CD4-positive, alpha-beta memory T cell (primary cell): ENCODE measurements at regions not wholly inside any gene's neighbourhood (a gene's known extent, or its start where the extent isn't known, plus 50 kb on each side); places are given as distances from the start of the nearest gene placed in this dataset.

ENCODE experiments used
- CTCF ChIA-PET: fragments of 350-600 bp; sonication (Branson Sonifier 250); formaldehyde crosslinking; loops from one replicate; lab custom pipeline; 2021; ENCODE audit warnings: inconsistent platforms; ENCODE audit not compliant: partially characterized antibody; lab: Charles Lee
- POLR2A ChIA-PET: fragments of 350-600 bp; sonication (Branson Sonifier 250); formaldehyde crosslinking; loops from one replicate; lab custom pipeline; 2021; ENCODE audit not compliant: partially characterized antibody; lab: Charles Lee
- DNase-seq, 5 donors: peaks; one replicate each; pipeline versions ENCODE4 v3.0.0 to v3.0.0-alpha.2; 2020 to 2022; ENCODE audit warnings: mixed read lengths in 1 of 5
- H3K27ac ChIP-seq: one replicate; pipeline ENCODE4 v1.7.0; 2013; ENCODE audit warnings: low read depth, low read length
- H3K27me3 ChIP-seq: 2 replicates; pipeline ENCODE4 v1.7.0; 2013; ENCODE audit warnings: mild to moderate bottlenecking, low read length, moderate library complexity; ENCODE audit not compliant: insufficient read depth
- H3K36me3 ChIP-seq: 2 replicates; pipeline ENCODE4 v1.7.0; 2013; ENCODE audit warnings: mild to moderate bottlenecking, low read length, moderate library complexity; ENCODE audit not compliant: insufficient read depth
- H3K4me1 ChIP-seq: 2 replicates; pipeline ENCODE4 v1.7.0; 2013; ENCODE audit warnings: mild to moderate bottlenecking, low read length, moderate library complexity; ENCODE audit not compliant: insufficient read depth
- H3K4me3 ChIP-seq, 2 donors: one replicate each; pipeline ENCODE4 v1.7.0; 2013; ENCODE audit warnings: low read length in 2 of 2, mild to moderate bottlenecking in 1 of 2
- H3K9me3 ChIP-seq, 2 donors: one replicate each; pipeline ENCODE4 v1.7.0; 2013; ENCODE audit warnings: low read length in 2 of 2, control low read depth in 1 of 2; ENCODE audit not compliant: control insufficient read depth in 1 of 2
- H3K27ac Mint-ChIP-seq, 7 donors: one replicate each; pipeline ENCODE4 v1.8.0; 2020 to 2021; ENCODE audit warnings: mixed read lengths in 7 of 7, mild to moderate bottlenecking in 6 of 7, inconsistent platforms in 3 of 7, moderate library complexity in 3 of 7
- H3K27me3 Mint-ChIP-seq, 2 donors: one replicate each; pipeline ENCODE4 v1.8.0; 2020 to 2021; ENCODE audit warnings: mixed read lengths in 2 of 2
- H3K36me3 Mint-ChIP-seq, 2 donors: one replicate each; pipeline ENCODE4 v1.8.0; 2020 to 2021; ENCODE audit warnings: mixed read lengths in 2 of 2, inconsistent platforms in 1 of 2, mild to moderate bottlenecking in 1 of 2
- H3K4me1 Mint-ChIP-seq, 4 donors: one replicate each; pipeline ENCODE4 v1.8.0; 2020 to 2021; ENCODE audit warnings: mixed read lengths in 4 of 4, mild to moderate bottlenecking in 1 of 4
- H3K4me3 Mint-ChIP-seq, 8 donors: one replicate each; pipeline ENCODE4 v1.8.0; 2020 to 2021; ENCODE audit warnings: mixed read lengths in 8 of 8, mild to moderate bottlenecking in 7 of 8, moderate library complexity in 6 of 8, inconsistent platforms in 3 of 8
- H3K9me3 Mint-ChIP-seq, 8 donors: one replicate each; pipeline ENCODE4 v1.8.0; 2020 to 2021; ENCODE audit warnings: mixed read lengths in 8 of 8, mild to moderate bottlenecking in 5 of 8, inconsistent platforms in 3 of 8, moderate library complexity in 1 of 8
- intact Hi-C: fragments of 100-400 bp; cut with micrococcal nuclease; formaldehyde crosslinking; loops from one replicate; pipeline ENCODE4 v1.15.1; 2023

DNA sequence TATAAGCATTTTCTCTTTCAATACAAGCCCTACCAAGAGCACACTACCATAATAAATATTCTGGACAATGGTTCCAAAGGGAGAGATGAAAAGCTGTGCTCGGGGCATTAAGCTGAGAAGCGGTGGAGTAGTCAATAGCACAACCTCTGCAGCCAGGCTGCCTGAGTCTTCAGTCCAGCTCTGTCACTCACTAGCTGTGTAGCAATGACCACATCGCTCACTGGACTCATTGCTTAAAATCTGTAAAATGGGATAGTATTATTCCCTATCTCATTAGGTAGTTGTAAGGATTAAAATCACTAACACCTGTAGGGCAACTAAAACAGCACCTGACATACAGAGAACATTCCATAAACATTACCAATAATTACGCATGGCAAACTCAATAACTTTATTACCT lies 199.9 kb upstream of the KLF14 start:
- no peak overlapping the region for H3K4me3 ChIP-seq
- peaks cover 11% of the 10 kb centered on the region for H3K36me3 ChIP-seq
- no peak for DNase-seq
- H3K27me3 Mint-ChIP-seq, result no peaks in the 10 kb centered on the region
- peak overlapping the region in 5 of 7 donors; percentile 66 to 82 (median 77) for H3K27ac Mint-ChIP-seq
- ChIA-PET POLR2A (interaction anchor here (1.5 kb wide), 1 partner anchor 29 kb away, joined by 3 read pairs; no protein-coding TSS in a partner anchor), CTCF (interaction anchor here (0.6 to 1.0 kb wide), 4 partner anchors 36 to 48 kb away, joined by 3 read pairs; no protein-coding TSS in a partner anchor)
- H3K9me3 ChIP-seq, result no peaks in the 10 kb centered on the region
- peaks cover 67 to 96% (median 82%) of the 10 kb centered on the region in 4 donors for H3K4me1 Mint-ChIP-seq
- peaks cover 0 to 1% (median 0%) of the 10 kb centered on the region in 8 donors for H3K9me3 Mint-ChIP-seq
- peak overlapping the region in 4 of 8 donors; percentile 3 to 64 (median 14) for H3K4me3 Mint-ChIP-seq
- H3K27ac ChIP-seq, result no peak overlapping the region
- intact Hi-C loops, result no loop called here
- H3K27me3 ChIP-seq, result no peaks in the 10 kb centered on the region
- peaks cover 42 to 68% of the 10 kb centered on the region in 2 donors for H3K36me3 Mint-ChIP-seq
- peaks cover 100% of the 10 kb centered on the region for H3K4me1 ChIP-seq

DNA sequence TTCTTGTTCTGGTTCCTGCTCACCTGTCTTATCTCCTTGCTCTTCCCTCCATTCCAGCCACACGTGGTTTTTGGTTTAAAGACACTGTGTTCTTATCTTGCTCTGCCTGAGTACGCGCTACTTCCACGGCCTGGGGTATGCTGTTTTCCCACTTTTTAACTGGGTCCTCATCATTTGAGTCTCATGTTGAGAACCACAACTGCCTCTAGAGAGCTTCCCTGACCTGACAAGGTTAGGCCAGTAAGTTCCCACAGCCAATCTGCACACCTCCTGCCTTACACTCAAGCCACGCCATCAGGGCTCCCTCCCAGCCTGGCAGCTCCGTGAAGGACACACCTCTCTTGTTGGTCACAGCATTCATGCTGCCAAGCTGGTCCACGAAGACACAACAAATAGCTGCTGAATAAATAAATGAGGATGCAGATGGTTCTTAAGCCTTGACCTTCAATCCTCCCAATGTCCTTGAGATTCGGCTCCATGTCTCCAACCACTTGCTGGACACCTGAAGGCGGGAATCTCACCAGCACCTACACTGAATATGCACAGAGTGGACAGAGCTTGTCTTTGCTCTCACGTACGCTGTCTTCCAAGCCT lies 201.7 kb upstream of the KLF14 start:
- peaks cover 0 to 2% of the 10 kb centered on the region in 2 donors for H3K27me3 Mint-ChIP-seq
- intact Hi-C loops, result no loop called here
- H3K36me3 Mint-ChIP-seq, result peaks cover 47 to 73% of the 10 kb centered on the region in 2 donors
- Histone ChIP-seq H3K27ac (peak overlapping the region; percentile 77), H3K27me3 (no peaks in the 10 kb centered on the region), H3K9me3 (no peaks in the 10 kb centered on the region), H3K36me3 (peaks cover 11% of the 10 kb centered on the region), H3K4me3 (no peak overlapping the region), H3K4me1 (peaks cover 99% of the 10 kb centered on the region)
- POLR2A ChIA-PET, result interaction anchor here (1.0 to 7.8 kb wide), 6 partner anchors 8 to 36 kb away, joined by 3 to 116 read pairs (median 12); no protein-coding TSS in a partner anchor
- DNase-seq, result no peak
- peak overlapping the region in 6 of 8 donors; percentile 13 to 65 (median 34) for H3K4me3 Mint-ChIP-seq
- no peaks in the 10 kb centered on the region for H3K9me3 Mint-ChIP-seq
- H3K27ac Mint-ChIP-seq, result peak overlapping the region in 6 of 7 donors; percentile 80 to 94 (median 88)
- peaks cover 70 to 96% (median 83%) of the 10 kb centered on the region in 4 donors for H3K4me1 Mint-ChIP-seq
- CTCF ChIA-PET, result interaction anchor here (1.2 to 6.2 kb wide), 4 partner anchors 24 to 72 kb away, joined by 4 to 29 read pairs (median 8); no protein-coding TSS in a partner anchor

DNA sequence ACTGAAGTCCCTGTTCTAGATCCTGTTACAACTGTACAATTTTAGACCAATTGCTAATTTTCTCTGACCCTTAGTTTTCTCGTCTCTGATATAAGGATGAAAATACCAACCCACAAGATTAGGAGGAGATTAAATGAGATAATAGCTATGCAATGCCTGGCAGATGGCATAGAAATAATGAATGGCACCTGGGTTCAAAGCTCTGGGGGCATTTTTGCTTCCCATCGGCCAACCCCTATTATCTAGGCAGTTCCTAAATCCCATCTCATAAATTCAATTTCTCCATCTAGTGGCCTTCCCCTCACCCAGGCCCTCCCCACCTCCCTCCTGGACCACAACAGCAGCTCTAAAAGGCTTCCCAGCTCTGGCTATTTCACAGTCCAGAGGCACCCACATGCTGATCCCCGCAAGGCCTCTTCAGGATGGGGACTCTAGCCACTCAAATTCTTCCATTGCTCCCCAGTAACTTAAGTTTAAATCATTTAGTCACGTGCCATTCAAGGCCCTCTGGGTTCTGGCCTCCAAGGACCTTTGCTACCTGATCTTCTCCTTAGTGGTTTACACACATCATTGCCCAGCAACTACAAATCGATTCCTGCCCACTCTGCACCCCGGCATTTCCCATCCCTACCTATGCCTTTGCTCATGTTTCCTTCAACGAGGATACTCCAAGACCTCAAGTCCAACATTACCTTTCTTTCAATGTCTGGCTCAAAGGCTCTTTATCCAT lies 202.4 kb upstream of the KLF14 start:
- H3K36me3 Mint-ChIP-seq, result peaks cover 54 to 74% of the 10 kb centered on the region in 2 donors
- H3K4me3 Mint-ChIP-seq, result peak overlapping the region in 6 of 8 donors; percentile 5 to 71 (median 41)
- DNase-seq, result no peak
- intact Hi-C loops, result no loop called here
- H3K27me3 ChIP-seq, result no peaks in the 10 kb centered on the region
- H3K27ac Mint-ChIP-seq, result peak overlapping the region in 6 of 7 donors; percentile 80 to 94 (median 88)
- ChIA-PET POLR2A (interaction anchor here (1.2 to 7.8 kb wide), 4 partner anchors 11 to 36 kb away, joined by 3 to 116 read pairs (median 42); no protein-coding TSS in a partner anchor), CTCF (interaction anchor here (1.2 to 6.2 kb wide), 4 partner anchors 23 to 71 kb away, joined by 4 to 29 read pairs (median 8); no protein-coding TSS in a partner anchor)
- peaks cover 71 to 96% (median 83%) of the 10 kb centered on the region in 4 donors for H3K4me1 Mint-ChIP-seq
- peaks cover 11% of the 10 kb centered on the region for H3K36me3 ChIP-seq
- peaks cover 99% of the 10 kb centered on the region for H3K4me1 ChIP-seq
- no peaks in the 10 kb centered on the region for H3K9me3 Mint-ChIP-seq
- H3K4me3 ChIP-seq, result no peak overlapping the region
- H3K27me3 Mint-ChIP-seq, result peaks cover 0 to 2% of the 10 kb centered on the region in 2 donors
- peak overlapping the region; percentile 77 for H3K27ac ChIP-seq
- H3K9me3 ChIP-seq, result no peaks in the 10 kb centered on the region

DNA sequence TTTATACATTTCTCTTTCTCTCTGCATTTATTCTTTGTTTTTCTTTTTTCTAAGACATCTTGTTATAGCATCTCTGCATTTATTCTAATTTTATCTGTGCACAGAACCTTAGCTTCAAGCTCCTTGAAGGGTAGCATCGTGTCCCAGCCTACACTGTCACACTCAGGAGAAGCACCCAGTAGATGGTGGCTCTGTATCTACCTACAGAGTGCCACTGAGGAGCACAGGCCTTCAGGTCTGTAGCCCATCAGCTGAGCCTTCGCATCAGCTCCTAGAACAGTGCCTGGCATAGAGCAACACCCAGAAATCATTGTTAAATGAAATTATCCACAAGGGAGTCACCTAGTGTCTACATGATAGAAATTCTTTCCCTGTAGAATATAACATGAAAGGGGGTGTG lies 203.0 kb upstream of the KLF14 start:
- Mint-ChIP-seq H3K9me3 (no peaks in the 10 kb centered on the region), H3K27me3 (peaks cover 0 to 2% of the 10 kb centered on the region in 2 donors), H3K27ac (peak overlapping the region in 6 of 7 donors; percentile 80 to 94 (median 88)), H3K4me3 (peak overlapping the region in 5 of 8 donors; percentile 15 to 71 (median 44)), H3K36me3 (peaks cover 56 to 79% of the 10 kb centered on the region in 2 donors), H3K4me1 (peaks cover 69 to 96% (median 83%) of the 10 kb centered on the region in 4 donors)
- POLR2A ChIA-PET, result interaction anchor here (0.9 to 7.8 kb wide), 5 partner anchors 8 to 22 kb away, joined by 4 to 116 read pairs (median 50); no protein-coding TSS in a partner anchor
- DNase-seq, result no peak
- Histone ChIP-seq H3K4me1 (peaks cover 99% of the 10 kb centered on the region), H3K36me3 (peaks cover 11% of the 10 kb centered on the region), H3K4me3 (no peak overlapping the region), H3K27ac (peak overlapping the region; percentile 77), H3K27me3 (no peaks in the 10 kb centered on the region), H3K9me3 (no peaks in the 10 kb centered on the region)
- intact Hi-C loops, result no loop called here
- CTCF ChIA-PET, result interaction anchor here (2.2 to 6.2 kb wide), 2 partner anchors 23 to 40 kb away, joined by 13 to 29 read pairs; no protein-coding TSS in a partner anchor

DNA sequence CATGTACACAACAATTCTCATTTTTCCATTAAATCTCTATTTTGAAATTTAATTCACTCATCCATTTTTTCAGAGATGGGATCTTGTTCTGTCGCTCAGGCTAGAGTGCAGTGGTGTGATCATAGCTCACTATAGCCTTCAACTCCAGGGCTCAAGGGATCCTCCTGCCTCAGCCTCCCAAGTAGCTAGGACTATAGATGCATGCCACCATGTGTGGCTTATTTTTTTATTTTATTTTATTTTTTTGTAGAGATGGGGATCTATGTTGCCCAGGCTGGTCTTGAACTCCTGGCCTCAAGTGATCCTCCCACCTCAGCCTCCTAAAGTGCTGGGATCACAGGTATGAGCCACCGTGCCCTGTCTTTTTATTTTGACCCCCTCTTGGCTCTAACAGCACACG lies 203.8 kb upstream of the KLF14 start:
- Mint-ChIP-seq H3K4me3 (peak overlapping the region; percentile 37 to 96 (median 86)), H3K4me1 (peaks cover 70 to 96% (median 84%) of the 10 kb centered on the region in 4 donors), H3K27ac (peak overlapping the region in 6 of 7 donors; percentile 93 to 99 (median 98)), H3K27me3 (peaks cover 0 to 2% of the 10 kb centered on the region in 2 donors), H3K9me3 (no peaks in the 10 kb centered on the region), H3K36me3 (peaks cover 53 to 79% of the 10 kb centered on the region in 2 donors)
- Histone ChIP-seq H3K4me3 (peak overlapping the region in 1 of 2 donors; percentile 4), H3K4me1 (peaks cover 99% of the 10 kb centered on the region), H3K27ac (peak overlapping the region; percentile 77), H3K36me3 (peaks cover 9% of the 10 kb centered on the region), H3K27me3 (no peaks in the 10 kb centered on the region), H3K9me3 (no peaks in the 10 kb centered on the region)
- intact Hi-C loops, result no loop called here
- DNase-seq, result no peak
- ChIA-PET POLR2A (interaction anchor here (0.9 to 7.8 kb wide), 7 partner anchors 8 to 44 kb away, joined by 3 to 116 read pairs (median 17); no protein-coding TSS in a partner anchor), CTCF (interaction anchor here (0.6 to 6.2 kb wide), 5 partner anchors 22 to 41 kb away, joined by 3 to 29 read pairs (median 5); no protein-coding TSS in a partner anchor)

DNA sequence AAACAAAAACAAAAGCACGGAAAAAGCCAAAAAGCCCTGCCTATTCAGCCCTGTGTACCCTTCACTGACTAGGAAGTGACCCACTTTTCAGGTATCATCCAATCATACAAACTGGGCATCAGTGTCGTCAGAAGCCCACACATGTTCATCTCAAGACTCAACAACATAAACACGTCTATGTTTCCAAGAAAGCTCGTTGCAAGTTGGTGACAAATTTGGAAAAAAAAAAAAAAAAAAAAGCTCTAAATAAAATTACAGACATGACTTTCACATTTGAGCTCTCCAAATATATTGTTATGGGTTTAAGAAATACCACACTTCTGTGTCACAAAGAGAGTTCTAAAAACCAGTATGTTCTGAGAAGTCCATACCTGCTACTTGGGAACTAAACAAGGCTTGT lies 204.7 kb upstream of the KLF14 start:
- H3K27me3 ChIP-seq, result no peaks in the 10 kb centered on the region
- peaks cover under 1% of the 10 kb centered on the region for H3K36me3 ChIP-seq
- Mint-ChIP-seq H3K27ac (peak overlapping the region in 6 of 7 donors; percentile 93 to 99 (median 98)), H3K9me3 (no peaks in the 10 kb centered on the region), H3K4me3 (peak overlapping the region; percentile 37 to 97 (median 92)), H3K4me1 (peaks cover 70 to 96% (median 84%) of the 10 kb centered on the region in 4 donors), H3K27me3 (peaks cover 0 to 2% of the 10 kb centered on the region in 2 donors), H3K36me3 (peaks cover 45 to 78% of the 10 kb centered on the region in 2 donors)
- ChIA-PET POLR2A (interaction anchor here (0.6 to 7.8 kb wide), 6 partner anchors 9 to 43 kb away, joined by 3 to 116 read pairs (median 28); no protein-coding TSS in a partner anchor), CTCF (interaction anchor here (0.6 to 6.2 kb wide), 10 partner anchors 9 to 69 kb away, joined by 3 to 29 read pairs (median 4); no protein-coding TSS in a partner anchor)
- H3K4me3 ChIP-seq, result peak overlapping the region in 1 of 2 donors; percentile 54
- peak; percentile 73 to 91 (median 88) for DNase-seq
- intact Hi-C loops, result loop anchor here (1.0 kb wide), 2 partner anchors 8 to 23 kb away; no protein-coding TSS in a partner anchor
- peak overlapping the region; percentile 77 for H3K27ac ChIP-seq
- no peaks in the 10 kb centered on the region for H3K9me3 ChIP-seq
- H3K4me1 ChIP-seq, result peaks cover 97% of the 10 kb centered on the region
